Activated B cell treated with CpG ODN at 0.5 μM for 24 hours (primary cell): ENCODE measurements at regions not wholly inside any gene's neighbourhood (a gene's known extent, or its start where the extent isn't known, plus 50 kb on each side); places are given as distances from the start of the nearest gene placed in this dataset.

Experiments used
- ATAC-seq: fragments of 200-7000 bp; cut with Tn5 transposase; one replicate; pipeline ENCODE4 v1.10.0; 2021; ENCODE audit warnings: low read depth, mild to moderate bottlenecking, moderate library complexity
- CTCF ChIA-PET: fragments of 350-600 bp; sonication (Branson Sonifier 250); formaldehyde crosslinking; loops from one replicate; lab custom pipeline; 2021; ENCODE audit warnings: antibody characterized with exemption; lab: Charles Lee
- POLR2A ChIA-PET: fragments of 350-600 bp; sonication (Branson Sonifier 250); formaldehyde crosslinking; loops from one replicate; lab custom pipeline; 2021; ENCODE audit warnings: antibody characterized with exemption; lab: Charles Lee
- DNase-seq: peaks from one replicate; pipeline ENCODE4 v3.0.0; 2022
- H3K27ac Mint-ChIP-seq: one replicate; pipeline ENCODE4 v1.8.0; 2020; ENCODE audit warnings: mixed read lengths
- H3K27me3 Mint-ChIP-seq: one replicate; pipeline ENCODE4 v1.8.0; 2021; ENCODE audit warnings: mixed read lengths
- H3K36me3 Mint-ChIP-seq: one replicate; pipeline ENCODE4 v1.8.0; 2021; ENCODE audit warnings: low read depth, mixed read lengths
- H3K4me1 Mint-ChIP-seq: one replicate; pipeline ENCODE4 v1.8.0; 2021; ENCODE audit warnings: mixed read lengths
- H3K4me3 Mint-ChIP-seq: one replicate; pipeline ENCODE4 v1.8.0; 2020; ENCODE audit warnings: mild to moderate bottlenecking, mixed read lengths
- H3K9me3 Mint-ChIP-seq: one replicate; pipeline ENCODE4 v1.8.0; 2020; ENCODE audit warnings: mixed read lengths
- intact Hi-C: fragments of 100-400 bp; cut with micrococcal nuclease; formaldehyde crosslinking; loops from one replicate; pipeline ENCODE4 v1.15.1; 2024
- TF ChIP-seq, protein P1 (sequence below): fragments of 200-600 bp; IDR thresholded peaks from one replicate; pipeline ENCODE4 v1.8.0; 2022; ENCODE audit warnings: antibody characterized with exemption, mild to moderate bottlenecking

DNA sequence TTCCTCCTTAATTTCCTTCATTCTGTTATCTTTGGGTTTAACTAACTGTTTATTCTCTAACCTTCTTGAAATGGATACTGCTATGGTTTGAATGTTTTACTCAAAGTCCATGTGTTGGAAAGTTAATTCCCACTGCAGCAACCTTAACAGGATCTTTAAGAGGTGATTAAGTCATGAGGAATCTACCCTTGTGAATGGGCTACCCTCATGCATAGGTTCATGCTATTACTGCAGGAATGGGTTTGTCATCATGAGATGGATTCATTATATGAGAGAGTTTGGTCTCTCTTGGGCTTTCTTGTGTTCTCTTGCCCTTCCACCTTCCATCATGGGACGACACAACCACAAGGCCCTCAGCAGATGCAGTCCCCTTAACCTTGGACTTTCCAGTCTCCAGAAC is 516.9 kb downstream of the ADGRL2 start:
- no peaks in the 10 kb centered on the region for H3K27me3 Mint-ChIP-seq

GRCh38 chr1:82299656-82300055 is 498.9 kb downstream of the ADGRL2 start:
- H3K36me3 Mint-ChIP-seq: no peaks in the 10 kb centered on the region
- POLR2A ChIA-PET: no interaction called here
- H3K27me3 Mint-ChIP-seq: no peaks in the 10 kb centered on the region
- CTCF ChIA-PET: no interaction called here
- H3K27ac Mint-ChIP-seq: no peak overlapping the region
- no peak overlapping the region for H3K4me3 Mint-ChIP-seq
- DNase-seq (no peak), ATAC-seq (no peak)
- H3K9me3 Mint-ChIP-seq: peaks cover 3% of the 10 kb centered on the region
- TF ChIP-seq, protein P1, sequence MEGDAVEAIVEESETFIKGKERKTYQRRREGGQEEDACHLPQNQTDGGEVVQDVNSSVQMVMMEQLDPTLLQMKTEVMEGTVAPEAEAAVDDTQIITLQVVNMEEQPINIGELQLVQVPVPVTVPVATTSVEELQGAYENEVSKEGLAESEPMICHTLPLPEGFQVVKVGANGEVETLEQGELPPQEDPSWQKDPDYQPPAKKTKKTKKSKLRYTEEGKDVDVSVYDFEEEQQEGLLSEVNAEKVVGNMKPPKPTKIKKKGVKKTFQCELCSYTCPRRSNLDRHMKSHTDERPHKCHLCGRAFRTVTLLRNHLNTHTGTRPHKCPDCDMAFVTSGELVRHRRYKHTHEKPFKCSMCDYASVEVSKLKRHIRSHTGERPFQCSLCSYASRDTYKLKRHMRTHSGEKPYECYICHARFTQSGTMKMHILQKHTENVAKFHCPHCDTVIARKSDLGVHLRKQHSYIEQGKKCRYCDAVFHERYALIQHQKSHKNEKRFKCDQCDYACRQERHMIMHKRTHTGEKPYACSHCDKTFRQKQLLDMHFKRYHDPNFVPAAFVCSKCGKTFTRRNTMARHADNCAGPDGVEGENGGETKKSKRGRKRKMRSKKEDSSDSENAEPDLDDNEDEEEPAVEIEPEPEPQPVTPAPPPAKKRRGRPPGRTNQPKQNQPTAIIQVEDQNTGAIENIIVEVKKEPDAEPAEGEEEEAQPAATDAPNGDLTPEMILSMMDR: no peak
- intact Hi-C loops: no loop called here
- H3K4me1 Mint-ChIP-seq: no peaks in the 10 kb centered on the region

More for the DNA sequence above, 516.9 kb downstream of the ADGRL2 start:
- POLR2A ChIA-PET: no interaction called here
- CTCF ChIA-PET: no interaction called here
- Mint-ChIP-seq H3K9me3 (peaks cover 2% of the 10 kb centered on the region), H3K27ac (no peak overlapping the region), H3K36me3 (no peaks in the 10 kb centered on the region), H3K4me3 (no peak overlapping the region), H3K4me1 (no peaks in the 10 kb centered on the region)
- intact Hi-C loops: no loop called here
- ATAC-seq: no peak
- TF ChIP-seq, protein P1: no peak
- DNase-seq: no peak

DNA sequence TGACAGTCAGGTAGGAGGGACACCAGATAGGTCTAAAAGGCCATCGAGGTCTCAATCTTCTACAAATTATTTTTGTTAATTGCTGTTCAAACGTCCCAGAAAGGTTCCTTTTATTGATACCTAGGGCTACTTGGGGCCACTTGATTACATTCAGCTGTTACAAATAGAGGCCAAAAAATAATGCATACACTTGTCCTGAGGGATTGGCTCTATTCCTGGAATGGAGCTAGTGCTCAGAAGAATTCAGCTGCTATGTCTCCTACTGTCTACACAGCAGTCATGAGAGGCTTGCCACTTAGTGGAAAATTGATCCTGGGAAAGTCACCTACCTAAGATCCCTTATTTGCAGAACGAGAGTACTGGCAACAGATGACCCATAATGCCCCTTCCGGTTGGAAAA is 498.3 kb downstream of the ADGRL2 start:
- Mint-ChIP-seq H3K4me1 (no peaks in the 10 kb centered on the region), H3K9me3 (peaks cover 6% of the 10 kb centered on the region), H3K4me3 (no peak overlapping the region), H3K27ac (no peak overlapping the region), H3K27me3 (no peaks in the 10 kb centered on the region), H3K36me3 (no peaks in the 10 kb centered on the region)
- no peak for DNase-seq
- no peak for ATAC-seq
- ChIA-PET POLR2A (no interaction called here), CTCF (no interaction called here)
- TF ChIP-seq, protein P1: no peak
- intact Hi-C loops: no loop called here

DNA sequence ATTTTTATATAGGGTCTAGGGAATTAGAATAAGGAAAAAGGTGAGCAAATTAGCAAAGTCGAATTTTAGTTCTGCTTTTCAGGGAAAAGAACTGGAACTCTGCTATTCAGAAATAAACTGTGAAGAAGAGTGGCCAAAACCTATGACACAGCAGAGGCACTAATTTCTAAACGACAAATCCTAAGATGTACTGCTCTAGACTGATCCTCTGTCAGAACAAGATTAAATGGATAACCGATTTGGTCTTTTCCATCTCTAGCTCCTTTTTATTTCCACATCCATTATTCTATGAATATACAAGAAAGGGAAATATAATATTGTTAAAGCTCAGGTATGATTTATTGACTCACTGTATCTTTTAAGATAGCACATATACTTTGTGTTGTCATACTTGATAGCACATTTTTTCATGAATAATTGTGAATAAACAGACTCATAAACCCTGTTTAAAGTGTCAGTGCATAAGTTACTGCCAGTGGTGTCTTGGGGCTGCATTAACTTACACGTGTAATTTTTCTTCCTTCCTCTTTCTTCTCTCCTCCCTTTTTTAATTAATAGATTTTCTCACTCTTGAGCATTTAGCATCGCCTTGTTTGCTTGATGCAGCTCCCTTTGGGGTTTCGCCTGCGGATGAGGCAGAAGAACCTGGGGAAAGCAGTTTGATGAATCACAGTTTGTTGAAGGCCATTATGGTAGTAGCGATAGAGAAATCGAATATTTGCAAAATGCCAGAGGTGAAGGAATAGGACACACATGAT is 496.6 kb downstream of the ADGRL2 start:
- no peak for ATAC-seq
- Mint-ChIP-seq H3K4me3 (no peak overlapping the region), H3K4me1 (no peaks in the 10 kb centered on the region), H3K27ac (no peak overlapping the region), H3K27me3 (no peaks in the 10 kb centered on the region), H3K9me3 (peaks cover 6% of the 10 kb centered on the region), H3K36me3 (no peaks in the 10 kb centered on the region)
- ChIA-PET POLR2A (no interaction called here), CTCF (no interaction called here)
- TF ChIP-seq, protein P1: no peak
- intact Hi-C loops: no loop called here
- no peak for DNase-seq

GRCh38 chr1:82287556-82287955 is 486.8 kb downstream of the ADGRL2 start:
- ChIA-PET POLR2A (no interaction called here), CTCF (no interaction called here)
- no peaks in the 10 kb centered on the region for H3K4me1 Mint-ChIP-seq
- H3K4me3 Mint-ChIP-seq: no peak overlapping the region
- no peak for DNase-seq
- H3K27me3 Mint-ChIP-seq: no peaks in the 10 kb centered on the region
- H3K9me3 Mint-ChIP-seq: no peaks in the 10 kb centered on the region
- TF ChIP-seq, protein P1: no peak
- no peak for ATAC-seq
- H3K36me3 Mint-ChIP-seq: no peaks in the 10 kb centered on the region
- intact Hi-C loops: no loop called here
- no peak overlapping the region for H3K27ac Mint-ChIP-seq
